PC-3 (cell line): ENCODE measurements at regions not wholly inside any gene's neighbourhood (a gene's known extent, or its start where the extent isn't known, plus 50 kb on each side); places are given as distances from the start of the nearest gene placed in this dataset.

Experiments
- ATAC-seq: fragments of 200-7000 bp; cut with Tn5 transposase; 2 replicates; pipeline ENCODE4 v1.9.1; 2020; ENCODE audit warnings: mild to moderate bottlenecking, moderate library complexity
- BruUV-seq: library from RNA; stranded (reverse); fragments of 400-500 nt; replicated peaks from 2 replicates; lab custom pipeline; 2021; lab: Mats Ljungman, UMichigan
- CTCF ChIA-PET: fragments of 300-600 bp; sonication (Branson Sonifier 250); formaldehyde crosslinking; loops from one replicate; lab custom pipeline; 2022; ENCODE audit warnings: antibody characterized with exemption; lab: Charles Lee
- POLR2A ChIA-PET: fragments of 300-600 bp; sonication (Branson Sonifier 250); formaldehyde crosslinking; loops from one replicate; lab custom pipeline; 2022; ENCODE audit warnings: antibody characterized with exemption; ENCODE audit not compliant: unreplicated experiment; lab: Charles Lee
- DNase-seq: peaks from one replicate; pipeline ENCODE4 v3.0.0-alpha.2; 2015
- H2AFZ ChIP-seq: fragments of 300-600 bp; sonication (generic); 2 replicates; pipeline ENCODE4 v1.6.0; 2016; ENCODE audit warnings: antibody characterized with exemption, low read length
- H3F3A ChIP-seq: fragments of 300-600 bp; sonication (generic); one replicate; pipeline ENCODE4 v1.6.0; 2017; ENCODE audit warnings: antibody characterized with exemption, low read length, control low read depth, mild to moderate bottlenecking; ENCODE audit not compliant: unreplicated experiment
- H3K27ac ChIP-seq: fragments of 300-600 bp; sonication (generic); 2 replicates; pipeline ENCODE4 v1.5.1; 2016; ENCODE audit warnings: mild to moderate bottlenecking, low read length
- H3K27me3 ChIP-seq: fragments of 300-600 bp; sonication (generic); 2 replicates; pipeline ENCODE4 v1.6.1; 2016; ENCODE audit warnings: low read length, mixed read lengths
- H3K36me3 ChIP-seq: fragments of 300-600 bp; sonication (generic); 2 replicates; pipeline ENCODE4 v1.6.1; 2016; ENCODE audit warnings: low read depth, mixed run types, low read length, mixed read lengths
- H3K4me1 ChIP-seq: fragments of 300-600 bp; sonication (generic); 2 replicates; pipeline ENCODE4 v1.5.1; 2016; ENCODE audit warnings: low read length; ENCODE audit not compliant: insufficient read depth
- H3K4me2 ChIP-seq: fragments of 300-600 bp; sonication (generic); 2 replicates; pipeline ENCODE4 v1.6.0; 2016; ENCODE audit warnings: low read length
- H3K4me3 ChIP-seq: fragments of 300-600 bp; sonication (generic); 2 replicates; pipeline ENCODE4 v1.5.1; 2016; ENCODE audit warnings: mild to moderate bottlenecking, low read length, mixed read lengths
- H3K79me2 ChIP-seq: fragments of 300-600 bp; sonication (generic); 2 replicates; pipeline ENCODE4 v1.6.1; 2017; ENCODE audit warnings: low read length, mixed read lengths
- H3K9ac ChIP-seq: fragments of 300-600 bp; sonication (generic); 2 replicates; pipeline ENCODE4 v1.6.0; 2016; ENCODE audit warnings: mild to moderate bottlenecking, low read length
- H3K9me2 ChIP-seq: fragments of 300-600 bp; sonication (generic); replicated peaks from 2 replicates; pipeline ENCODE4 v1.6.1; 2016; ENCODE audit warnings: mixed run types, low read length, mixed read lengths
- H3K9me3 ChIP-seq: fragments of 300-600 bp; sonication (generic); 2 replicates; pipeline ENCODE4 v1.6.1; 2016; ENCODE audit warnings: low read length, mixed read lengths
- H4K20me1 ChIP-seq: fragments of 300-600 bp; sonication (generic); 2 replicates; pipeline ENCODE4 v1.6.1; 2016; ENCODE audit warnings: low read length, mixed read lengths
- EZH2 ChIP-seq: fragments of 300-600 bp; sonication (generic); IDR thresholded peaks from one replicate; pipeline ENCODE4 v1.6.1; 2017; ENCODE audit warnings: antibody characterized with exemption, mild to moderate bottlenecking, low read length; ENCODE audit not compliant: unreplicated experiment
- EZH2phosphoT487 ChIP-seq: fragments of 300-600 bp; sonication (generic); IDR thresholded peaks from 2 replicates; pipeline ENCODE4 v1.6.1; 2018; ENCODE audit warnings: mild to moderate bottlenecking, antibody characterized with exemption, low read length, borderline replicate concordance
- intact Hi-C: fragments of 100-400 bp; cut with micrococcal nuclease; formaldehyde crosslinking; loops from 2 replicates; pipeline ENCODE4 v1.9.0; 2023
- TF ChIP-seq, protein P1 (sequence below): fragments of 300-600 bp; sonication (generic); conservative IDR thresholded peaks from 2 replicates; pipeline ENCODE4 v1.5.1; 2017; ENCODE audit warnings: antibody characterized with exemption, low read depth, mild to moderate bottlenecking, low read length

DNA sequence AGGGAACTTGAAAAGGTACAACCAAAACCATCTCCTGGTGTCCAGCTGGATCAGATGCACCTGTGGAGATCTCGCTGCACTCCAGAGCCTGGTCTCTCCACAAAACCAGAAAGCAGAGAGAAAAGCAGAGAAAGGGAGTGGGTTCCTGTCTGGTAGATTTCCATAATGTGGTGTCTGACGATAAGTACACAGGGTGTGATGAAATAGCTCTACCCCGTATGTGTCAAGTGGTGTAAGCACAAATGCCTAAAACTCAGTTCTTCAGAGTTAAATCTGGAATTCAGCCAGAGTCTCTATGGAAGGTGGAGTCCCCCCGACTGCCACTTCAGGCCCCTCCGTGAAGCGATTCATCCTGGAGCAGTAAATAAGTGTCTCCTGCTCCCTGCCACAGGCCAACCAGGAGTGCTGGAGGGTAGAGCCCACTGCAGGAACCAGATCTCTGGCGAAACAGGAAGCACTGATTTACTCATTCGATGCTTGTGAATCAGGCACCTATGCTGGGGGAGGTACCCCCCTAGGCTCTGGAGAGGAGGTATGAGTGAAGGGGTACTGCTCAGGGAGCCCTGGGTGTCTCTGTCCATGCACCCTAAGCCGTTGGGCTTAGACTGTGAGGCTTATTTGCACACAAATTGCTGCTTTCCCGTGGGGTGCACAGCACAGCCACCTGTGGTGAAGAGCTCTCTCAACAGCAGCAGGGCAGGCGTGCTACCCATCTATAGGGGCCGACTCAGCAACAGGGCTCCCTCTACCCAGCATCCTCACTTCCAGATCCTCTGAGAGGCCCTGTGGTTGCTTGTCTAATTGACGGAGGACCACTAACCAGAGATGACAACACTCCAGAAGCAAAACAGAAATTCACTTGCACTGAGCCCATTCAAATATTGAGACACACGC lies 97.1 kb upstream of the MYOCD start:
- no peak overlapping the region for H3K4me3 ChIP-seq
- no TSS peak for BruUV-seq
- POLR2A ChIA-PET, result no interaction called here

DNA sequence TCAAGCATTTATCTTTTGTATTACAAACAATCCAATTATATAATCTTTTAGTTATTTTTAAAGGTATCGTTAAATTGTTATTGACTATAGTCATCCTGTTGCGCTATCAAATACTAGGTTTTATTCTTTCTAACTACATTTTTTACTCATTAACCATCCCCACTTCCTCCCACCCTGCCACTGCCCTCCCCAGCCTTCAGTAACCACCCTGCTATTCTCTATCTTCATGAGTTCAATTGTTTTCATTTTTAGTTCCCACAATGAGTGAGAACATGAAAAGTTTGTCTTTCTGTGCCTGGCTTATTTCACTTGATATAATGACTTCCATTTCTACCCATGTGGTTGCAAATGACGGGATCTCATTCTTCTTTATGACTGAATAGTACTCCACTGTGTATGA lies 94.1 kb upstream of the MYOCD start:
- CTCF ChIA-PET, result no interaction called here
- intact Hi-C loops, result no loop called here
- Histone ChIP-seq H3K9ac (no peak overlapping the region), H2AFZ (no peak overlapping the region), H3K27ac (no peak overlapping the region), H3K4me2 (no peak overlapping the region), H3K9me3 (peaks cover 4% of the 10 kb centered on the region; the same call in 1 of the 2 replicates), H3K27me3 (peaks cover 15% of the 10 kb centered on the region; the same call in 1 of the 2 replicates), H3K4me3 (no peak overlapping the region), H4K20me1 (no peaks in the 10 kb centered on the region), H3K4me1 (no peaks in the 10 kb centered on the region), H3K36me3 (no peaks in the 10 kb centered on the region), H3K9me2 (no peaks in the 10 kb centered on the region), H3K79me2 (no peaks in the 10 kb centered on the region), H3F3A (no peaks in the 10 kb centered on the region)
- DNase-seq, result no peak
- no peak for ATAC-seq
- TF ChIP-seq EZH2phosphoT487, result no peak
- TF ChIP-seq, protein P1, sequence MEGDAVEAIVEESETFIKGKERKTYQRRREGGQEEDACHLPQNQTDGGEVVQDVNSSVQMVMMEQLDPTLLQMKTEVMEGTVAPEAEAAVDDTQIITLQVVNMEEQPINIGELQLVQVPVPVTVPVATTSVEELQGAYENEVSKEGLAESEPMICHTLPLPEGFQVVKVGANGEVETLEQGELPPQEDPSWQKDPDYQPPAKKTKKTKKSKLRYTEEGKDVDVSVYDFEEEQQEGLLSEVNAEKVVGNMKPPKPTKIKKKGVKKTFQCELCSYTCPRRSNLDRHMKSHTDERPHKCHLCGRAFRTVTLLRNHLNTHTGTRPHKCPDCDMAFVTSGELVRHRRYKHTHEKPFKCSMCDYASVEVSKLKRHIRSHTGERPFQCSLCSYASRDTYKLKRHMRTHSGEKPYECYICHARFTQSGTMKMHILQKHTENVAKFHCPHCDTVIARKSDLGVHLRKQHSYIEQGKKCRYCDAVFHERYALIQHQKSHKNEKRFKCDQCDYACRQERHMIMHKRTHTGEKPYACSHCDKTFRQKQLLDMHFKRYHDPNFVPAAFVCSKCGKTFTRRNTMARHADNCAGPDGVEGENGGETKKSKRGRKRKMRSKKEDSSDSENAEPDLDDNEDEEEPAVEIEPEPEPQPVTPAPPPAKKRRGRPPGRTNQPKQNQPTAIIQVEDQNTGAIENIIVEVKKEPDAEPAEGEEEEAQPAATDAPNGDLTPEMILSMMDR, result no peak
- no peak for TF ChIP-seq EZH2
- POLR2A ChIA-PET, result no interaction called here
- no TSS peak for BruUV-seq

More for the DNA sequence above, 97.1 kb upstream of the MYOCD start:
- ATAC-seq (no peak), DNase-seq (no peak)
- peaks cover 15% of the 10 kb centered on the region; the same call in 1 of the 2 replicates for H3K27me3 ChIP-seq
- peaks cover 7% of the 10 kb centered on the region; the same call in 1 of the 2 replicates for H3K9me3 ChIP-seq
- H3K79me2 ChIP-seq, result no peaks in the 10 kb centered on the region
- H3K36me3 ChIP-seq, result no peaks in the 10 kb centered on the region
- H3K4me2 ChIP-seq, result no peak overlapping the region
- intact Hi-C loops, result no loop called here
- no peaks in the 10 kb centered on the region for H3K9me2 ChIP-seq
- H4K20me1 ChIP-seq, result no peaks in the 10 kb centered on the region
- H3K27ac ChIP-seq, result no peak overlapping the region
- CTCF ChIA-PET, result no interaction called here
- TF ChIP-seq EZH2, result no peak
- TF ChIP-seq EZH2phosphoT487, result no peak
- TF ChIP-seq, protein P1, result no peak
- H3K4me1 ChIP-seq, result no peaks in the 10 kb centered on the region
- H3F3A ChIP-seq, result no peaks in the 10 kb centered on the region
- no peak overlapping the region for H2AFZ ChIP-seq
- no peak overlapping the region for H3K9ac ChIP-seq

DNA sequence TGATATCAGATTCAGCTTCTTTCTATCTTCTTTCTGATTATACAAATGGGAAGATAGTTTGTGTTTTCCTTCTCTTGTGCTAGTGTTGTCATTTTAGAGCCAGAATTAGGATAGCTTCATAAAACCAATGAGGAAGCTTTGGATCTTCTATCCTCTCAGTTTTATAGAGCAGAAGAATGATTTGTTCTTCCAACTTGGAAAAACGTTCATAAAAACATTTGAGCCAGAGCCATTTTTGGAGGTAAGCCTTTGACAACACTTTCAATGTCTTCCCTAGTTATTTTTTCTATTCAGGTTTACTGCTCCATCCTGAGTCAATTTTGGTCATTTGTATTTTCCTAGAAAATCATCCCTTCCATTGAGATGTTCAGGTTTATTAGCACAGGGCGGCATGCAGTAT lies 91.2 kb upstream of the MYOCD start:
- H3K27me3 ChIP-seq, result peaks cover 5% of the 10 kb centered on the region; the same call in 1 of the 2 replicates
- no peak overlapping the region for H3K9ac ChIP-seq
- no peak overlapping the region for H3K27ac ChIP-seq
- H4K20me1 ChIP-seq, result no peaks in the 10 kb centered on the region
- H3K4me1 ChIP-seq, result no peaks in the 10 kb centered on the region
- no peak overlapping the region for H3K4me3 ChIP-seq
- POLR2A ChIA-PET, result no interaction called here
- TF ChIP-seq, protein P1, result no peak
- TF ChIP-seq EZH2 (no peak), EZH2phosphoT487 (no peak)
- DNase-seq (no peak), ATAC-seq (no peak)
- intact Hi-C loops, result no loop called here
- no peak overlapping the region for H3K4me2 ChIP-seq
- H3F3A ChIP-seq, result no peaks in the 10 kb centered on the region
- no peak overlapping the region for H2AFZ ChIP-seq
- CTCF ChIA-PET, result no interaction called here
- no TSS peak for BruUV-seq
- no peaks in the 10 kb centered on the region for H3K79me2 ChIP-seq
- H3K9me3 ChIP-seq, result peaks cover 4% of the 10 kb centered on the region; the same call in 1 of the 2 replicates
- no peaks in the 10 kb centered on the region for H3K9me2 ChIP-seq
- no peaks in the 10 kb centered on the region for H3K36me3 ChIP-seq
